Transverse colon (tissue), 4 donors: ENCODE measurements at regions not wholly inside any gene's neighbourhood (a gene's known extent, or its start where the extent isn't known, plus 50 kb on each side); places are given as distances from the start of the nearest gene placed in this dataset.

Experiments
- CTCF ChIP-seq, 5 experiments: fragments of 200-600 bp in 3 of 5; fragments of 450-650 bp in 2 of 5; sonication (generic) in 3 of 5; IDR thresholded peaks; 1 replicate in 2 of 5; 2 replicates in 3 of 5; pipeline ENCODE4 v1.5.1; 2016 to 2017; ENCODE audit warnings: antibody characterized with exemption in 5 of 5, inconsistent platforms in 3 of 5, mild to moderate bottlenecking in 2 of 5, moderate library complexity in 1 of 5
- POLR2A ChIP-seq: fragments of 450-650 bp; IDR thresholded peaks from one replicate; pipeline ENCODE4 v1.6.1; 2016; ENCODE audit warnings: antibody characterized with exemption, mild to moderate bottlenecking, moderate library complexity
- POLR2AphosphoS5 ChIP-seq, 3 donors: sonication (generic); formaldehyde crosslinking; IDR thresholded peaks; one replicate each; pipeline ENCODE4 v1.6.1; 2016; ENCODE audit warnings: antibody characterized with exemption in 3 of 3

GRCh38 chr3:110856916-110857315, 214.7 kb upstream of the NECTIN3 start:
- TF ChIP-seq POLR2A = no peak
- no peak for TF ChIP-seq CTCF (IDR thresholded peaks at IDR 0.05)
- TF ChIP-seq POLR2AphosphoS5 (IDR thresholded peaks at IDR 0.05) = no peak
